Left lung (tissue), 4 donors: ENCODE measurements at regions not wholly inside any gene's neighbourhood (a gene's known extent, or its start where the extent isn't known, plus 50 kb on each side); places are given as distances from the start of the nearest gene placed in this dataset.
"Not testable (repeated sequence)": the region's sequence is repeated elsewhere in the genome, so short reads cannot be mapped to it uniquely, and the experiment has no call there.

Source experiments
- ATAC-seq: fragments of 200-7000 bp; cut with Tn5 transposase; one replicate; pipeline ENCODE4 v1.9.1; 2020; ENCODE audit warnings: moderate library complexity
- DNase-seq, 4 donors: peaks; one replicate each; pipeline ENCODE4 v3.0.0-alpha.2; 2013 to 2020
- H3K27ac ChIP-seq, 2 donors: fragments of 200-600 bp; sonication (generic) in 1 of 2; one replicate each; pipeline versions ENCODE4 v1.5.0 to v1.8.0; 2020 to 2021
- H3K27me3 ChIP-seq, 2 donors: fragments of 200-600 bp; sonication (generic) in 1 of 2; one replicate each; pipeline versions ENCODE4 v1.5.0 to v1.8.0; 2020 to 2021
- H3K36me3 ChIP-seq, 2 donors: fragments of 200-600 bp; sonication (generic) in 1 of 2; one replicate each; pipeline versions ENCODE4 v1.5.0 to v1.8.0; 2020 to 2021
- H3K4me1 ChIP-seq, 2 donors: fragments of 200-600 bp; one replicate each; pipeline ENCODE4 v1.8.0; 2021
- H3K4me3 ChIP-seq, 2 donors: fragments of 200-600 bp; sonication (generic) in 1 of 2; one replicate each; pipeline versions ENCODE4 v1.5.0 to v1.8.0; 2020 to 2021; ENCODE audit warnings: mild to moderate bottlenecking in 1 of 2
- H3K9me3 ChIP-seq, 2 donors: fragments of 200-600 bp; sonication (generic) in 1 of 2; one replicate each; pipeline versions ENCODE4 v1.5.0 to v1.8.0; 2020 to 2021
- intact Hi-C, 2 donors: fragments of 100-400 bp; cut with DNase I; formaldehyde crosslinking; loops; one replicate each; pipeline versions ENCODE4 v1.11.2 to v1.14.2; 2022
- TF ChIP-seq, protein P1 (sequence below), 2 donors: fragments of 200-600 bp; sonication (generic) in 1 of 2; IDR thresholded peaks; one replicate each; pipeline versions ENCODE4 v1.5.0 to v1.8.0; 2021; ENCODE audit warnings: antibody characterized with exemption in 2 of 2
- donor health status: DM: no; HTN: yes; CAD: no.
- donor health status: DM: no; HTN: no; CAD: no.

DNA sequence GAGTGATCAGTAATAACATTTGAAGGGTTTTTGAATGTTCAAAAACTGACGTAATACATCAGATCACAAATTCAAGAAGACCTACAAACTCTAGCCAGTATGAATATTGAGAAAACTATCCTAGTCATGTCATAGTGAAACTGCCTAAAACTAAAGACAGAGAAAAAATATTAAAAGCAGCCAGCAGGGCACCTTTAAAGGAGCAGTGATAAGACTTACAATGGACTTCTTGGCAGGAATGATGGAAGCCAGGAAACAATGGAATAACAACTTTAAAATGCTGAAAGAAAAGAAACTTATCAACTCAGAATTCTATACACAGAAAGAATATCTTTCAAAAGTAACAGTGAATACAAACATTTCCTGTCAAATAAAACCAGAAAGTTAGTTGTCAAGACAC, 78.3 kb upstream of the CTBP2 start:
- ATAC-seq (no peak), DNase-seq (no peak)
- TF ChIP-seq, protein P1, sequence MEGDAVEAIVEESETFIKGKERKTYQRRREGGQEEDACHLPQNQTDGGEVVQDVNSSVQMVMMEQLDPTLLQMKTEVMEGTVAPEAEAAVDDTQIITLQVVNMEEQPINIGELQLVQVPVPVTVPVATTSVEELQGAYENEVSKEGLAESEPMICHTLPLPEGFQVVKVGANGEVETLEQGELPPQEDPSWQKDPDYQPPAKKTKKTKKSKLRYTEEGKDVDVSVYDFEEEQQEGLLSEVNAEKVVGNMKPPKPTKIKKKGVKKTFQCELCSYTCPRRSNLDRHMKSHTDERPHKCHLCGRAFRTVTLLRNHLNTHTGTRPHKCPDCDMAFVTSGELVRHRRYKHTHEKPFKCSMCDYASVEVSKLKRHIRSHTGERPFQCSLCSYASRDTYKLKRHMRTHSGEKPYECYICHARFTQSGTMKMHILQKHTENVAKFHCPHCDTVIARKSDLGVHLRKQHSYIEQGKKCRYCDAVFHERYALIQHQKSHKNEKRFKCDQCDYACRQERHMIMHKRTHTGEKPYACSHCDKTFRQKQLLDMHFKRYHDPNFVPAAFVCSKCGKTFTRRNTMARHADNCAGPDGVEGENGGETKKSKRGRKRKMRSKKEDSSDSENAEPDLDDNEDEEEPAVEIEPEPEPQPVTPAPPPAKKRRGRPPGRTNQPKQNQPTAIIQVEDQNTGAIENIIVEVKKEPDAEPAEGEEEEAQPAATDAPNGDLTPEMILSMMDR (IDR thresholded peaks at IDR 0.05): no peak
- H3K27me3 ChIP-seq: no peaks in the 10 kb centered on the region
- no peaks in the 10 kb centered on the region for H3K4me1 ChIP-seq
- intact Hi-C loops: no loop called here
- no peak overlapping the region for H3K27ac ChIP-seq
- H3K9me3 ChIP-seq: peaks cover 0 to 14% of the 10 kb centered on the region in 2 donors
- no peak overlapping the region for H3K4me3 ChIP-seq
- no peaks in the 10 kb centered on the region for H3K36me3 ChIP-seq

DNA sequence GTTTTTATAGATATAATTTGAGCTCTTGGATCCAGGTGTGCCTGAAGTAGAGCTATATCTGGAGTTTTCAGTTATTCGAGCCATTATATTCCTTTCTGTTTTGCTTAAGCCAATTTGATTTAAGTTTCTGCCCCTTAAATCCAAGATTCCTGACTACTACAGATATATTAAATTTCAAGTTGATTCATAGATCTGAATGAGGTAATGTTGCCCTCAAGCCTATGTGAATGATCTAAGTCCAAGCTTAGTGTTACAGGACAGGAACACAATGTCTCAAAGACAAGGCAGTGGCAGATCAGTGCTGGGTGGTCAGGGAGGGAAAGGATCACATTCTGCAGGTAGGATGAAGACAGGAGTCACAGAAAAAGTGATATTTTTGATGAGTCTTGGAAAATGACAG, 75.7 kb upstream of the CTBP2 start:
- no peak overlapping the region for H3K4me3 ChIP-seq
- peaks cover 0 to 14% of the 10 kb centered on the region in 2 donors for H3K9me3 ChIP-seq
- DNase-seq (no peak), ATAC-seq (no peak)
- intact Hi-C loops: no loop called here
- TF ChIP-seq, protein P1 (IDR thresholded peaks at IDR 0.05): no peak
- H3K27me3 ChIP-seq: no peaks in the 10 kb centered on the region
- H3K4me1 ChIP-seq: no peaks in the 10 kb centered on the region
- H3K27ac ChIP-seq: no peak overlapping the region
- H3K36me3 ChIP-seq: no peaks in the 10 kb centered on the region

DNA sequence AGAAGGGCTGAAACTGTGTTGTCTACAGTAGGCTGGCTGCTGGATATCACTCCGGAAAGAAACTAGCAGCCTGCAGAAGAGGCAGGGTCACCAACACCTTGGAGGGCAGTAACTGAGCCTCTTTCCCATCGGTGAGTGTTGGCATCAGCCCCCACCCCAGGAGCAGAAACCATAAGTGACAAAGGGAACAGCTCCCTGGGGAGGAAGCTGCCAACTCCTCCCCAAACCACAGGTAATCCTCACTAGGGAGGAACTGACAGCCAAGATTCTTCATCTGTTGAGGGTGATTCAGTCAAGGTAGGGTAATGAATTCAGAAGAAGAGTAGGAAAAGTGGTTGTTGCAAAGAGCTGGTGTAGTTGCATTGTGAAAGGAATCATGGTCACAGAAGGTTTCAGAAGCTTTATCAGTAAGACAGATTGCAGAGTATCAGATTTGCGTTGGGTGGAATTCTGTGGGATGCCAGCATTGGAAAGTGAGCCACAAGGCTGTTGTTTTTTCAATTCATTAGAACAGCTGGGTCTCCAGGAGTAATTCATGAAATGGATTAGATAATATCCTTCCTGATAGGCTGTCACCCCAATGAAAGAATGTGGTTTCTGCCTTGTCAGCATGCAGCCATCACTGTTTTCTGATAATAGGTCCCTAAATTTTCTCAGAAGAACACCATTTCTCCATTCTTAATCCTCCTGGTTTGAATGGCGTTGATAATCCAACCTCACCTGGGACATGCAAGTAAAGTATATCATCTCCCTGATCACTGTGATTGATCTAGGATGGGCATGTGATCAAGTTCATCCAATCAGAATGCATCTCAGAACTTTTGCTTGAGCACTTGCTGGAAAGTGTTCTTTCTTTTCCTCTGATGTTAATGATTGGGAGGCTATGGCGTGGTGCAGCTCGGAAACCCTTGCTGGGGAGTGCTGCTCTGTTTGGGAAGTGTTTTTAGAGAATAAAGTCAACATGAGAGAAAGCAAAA, 75.0 kb upstream of the CTBP2 start:
- intact Hi-C loops: no loop called here
- Histone ChIP-seq H3K27ac (no peak overlapping the region), H3K27me3 (no peaks in the 10 kb centered on the region), H3K4me3 (no peak overlapping the region), H3K36me3 (no peaks in the 10 kb centered on the region), H3K9me3 (peaks cover 0 to 14% of the 10 kb centered on the region in 2 donors), H3K4me1 (no peaks in the 10 kb centered on the region)
- ATAC-seq: no peak
- TF ChIP-seq, protein P1 (IDR thresholded peaks at IDR 0.05): no peak
- DNase-seq: no peak

DNA sequence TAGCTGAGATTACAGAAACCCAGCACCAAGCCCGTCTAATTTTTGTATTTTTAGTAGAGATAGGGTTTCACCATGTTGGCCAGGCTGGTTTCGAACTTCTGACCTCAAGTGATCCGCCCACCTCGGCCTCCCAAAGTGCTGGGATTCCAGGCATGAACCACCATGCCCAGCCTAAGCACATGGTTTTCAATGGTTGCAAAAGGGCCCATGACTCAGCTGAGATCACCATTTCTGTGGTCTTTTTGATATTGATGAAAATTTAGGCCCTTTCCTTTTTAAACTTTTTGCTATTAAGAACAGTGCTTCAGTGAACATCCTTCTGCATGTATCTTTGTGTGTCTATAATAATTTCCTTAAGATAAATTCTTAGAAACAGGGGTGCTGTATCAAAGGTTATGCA, 74.2 kb upstream of the CTBP2 start:
- H3K4me3 ChIP-seq, H3K36me3 ChIP-seq, ATAC-seq, H3K27me3 ChIP-seq, H3K4me1 ChIP-seq, DNase-seq, intact Hi-C loops, H3K27ac ChIP-seq: not testable (repeated sequence)
- peaks cover 0 to 14% of the 10 kb centered on the region in 2 donors for H3K9me3 ChIP-seq

DNA sequence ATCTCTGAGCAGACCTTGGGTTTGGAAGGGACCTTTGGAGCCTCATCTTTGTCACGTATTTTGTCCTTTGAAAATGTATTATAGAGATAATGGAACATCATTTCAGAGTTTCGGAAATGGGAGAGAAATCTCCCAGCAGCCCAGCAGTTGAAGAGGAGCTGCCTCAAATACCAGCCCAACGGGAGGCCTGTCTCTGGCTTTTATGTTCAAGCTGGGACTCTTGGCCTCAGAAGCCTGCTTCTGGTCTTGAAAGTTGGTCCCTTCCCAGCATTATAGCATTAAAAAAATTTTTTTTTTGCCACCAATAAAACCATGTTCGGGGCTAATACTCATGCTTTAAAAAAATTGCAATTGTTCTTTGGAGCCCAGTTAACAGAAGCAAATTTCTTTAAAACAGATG, 73.4 kb upstream of the CTBP2 start:
- Histone ChIP-seq H3K27me3 (no peaks in the 10 kb centered on the region), H3K4me3 (no peak overlapping the region), H3K9me3 (peaks cover 0 to 12% of the 10 kb centered on the region in 2 donors), H3K27ac (no peak overlapping the region), H3K4me1 (no peaks in the 10 kb centered on the region), H3K36me3 (no peaks in the 10 kb centered on the region)
- TF ChIP-seq, protein P1 (IDR thresholded peaks at IDR 0.05): no peak
- DNase-seq: no peak
- intact Hi-C loops: no loop called here
- ATAC-seq: no peak
